HCT116 (cell line): ENCODE measurements at regions not wholly inside any gene's neighbourhood (a gene's known extent, or its start where the extent isn't known, plus 50 kb on each side); places are given as distances from the start of the nearest gene placed in this dataset.

ENCODE experiments used
- ATAC-seq: fragments of 200-7000 bp; cut with Tn5 transposase; 2 replicates; pipeline ENCODE4 v1.9.1; 2020; ENCODE audit warnings: mild to moderate bottlenecking, moderate library complexity
- BruUV-seq: library from RNA; stranded (reverse); fragments of 400-500 nt; replicated peaks from 2 replicates; lab custom pipeline; 2021; lab: Mats Ljungman, UMichigan
- CTCF ChIA-PET: fragments of 300-600 bp; sonication (Branson Sonifier 250); formaldehyde crosslinking; loops from one replicate; lab custom pipeline; 2021; ENCODE audit warnings: antibody characterized with exemption; lab: Charles Lee
- POLR2A ChIA-PET: fragments of 300-600, 350-600 bp; sonication (Branson Sonifier 250); formaldehyde crosslinking; loops from one replicate; lab custom pipeline; 2021; ENCODE audit warnings: antibody characterized with exemption; lab: Charles Lee
- RAD21 ChIA-PET, 2 experiments: fragments of 300-600 bp; sonication (Branson Sonifier 250); formaldehyde crosslinking; loops; one replicate each; lab custom pipeline; 2023; ENCODE audit warnings: low total read pairs in 2 of 2; ENCODE audit not compliant: uncharacterized antibody in 2 of 2, unreplicated experiment in 2 of 2, low non-redundant PET in 1 of 2; lab: Charles Lee
- DNase-seq: peaks from one replicate; pipeline ENCODE4 v3.0.0-alpha.2; 2010; ENCODE audit warnings: low read depth, low spot score
- H2AFZ ChIP-seq: fragments of 200-600 bp; shearing (Covaris generic), sonication (generic); 2 replicates; pipeline ENCODE4 v1.6.1; 2017; ENCODE audit warnings: low read depth, mixed run types, mixed read lengths, antibody characterized with exemption, low read length; ENCODE audit not compliant: poor library complexity, severe bottlenecking
- H3K27ac ChIP-seq: 2 replicates; pipeline ENCODE4 v1.5.1; 2012; ENCODE audit warnings: low read depth, low read length
- H3K27me3 ChIP-seq: fragments of 200-600 bp; sonication (generic); 2 replicates; pipeline ENCODE4 v1.6.1; 2016; ENCODE audit warnings: mixed run types, low read length, mixed read lengths; ENCODE audit not compliant: insufficient read depth
- H3K36me3 ChIP-seq, 2 experiments: fragments of 200-500 bp in 1 of 2; fragments of 200-600 bp in 1 of 2; sonication (Bioruptor generic) in 1 of 2; sonication (generic) in 1 of 2; 2 replicates each; pipeline versions ENCODE4 v1.5.1 to v1.6.1; 2014 to 2016; ENCODE audit warnings: low read length in 2 of 2, inconsistent platforms in 1 of 2, mixed read lengths in 1 of 2, mixed run types in 1 of 2; ENCODE audit not compliant: insufficient read depth in 2 of 2, control insufficient read depth in 1 of 2
- H3K4me1 ChIP-seq, 2 experiments: fragments of 200-600 bp in 1 of 2; sonication (generic) in 1 of 2; 2 replicates each; pipeline versions ENCODE4 v1.5.1 to v1.6.1; 2012 to 2017; ENCODE audit warnings: low read length in 2 of 2, inconsistent platforms in 1 of 2, mild to moderate bottlenecking in 1 of 2, mixed read lengths in 1 of 2, mixed run types in 1 of 2, moderate library complexity in 1 of 2; ENCODE audit not compliant: insufficient read depth in 2 of 2, control insufficient read depth in 1 of 2
- H3K4me2 ChIP-seq: fragments of 200-600 bp; sonication (generic); 2 replicates; pipeline ENCODE4 v1.6.1; 2017; ENCODE audit warnings: mixed run types, low read length, mixed read lengths
- H3K4me3 ChIP-seq, 2 experiments: fragments of 200-600 bp in 1 of 2; sonication (generic) in 1 of 2; replicated peaks in 1 of 2; 2 replicates each; pipeline ENCODE4 v1.5.1; 2011 to 2016; ENCODE audit warnings: low read length in 2 of 2, control low read depth in 1 of 2, low read depth in 1 of 2, mild to moderate bottlenecking in 1 of 2, mixed read lengths in 1 of 2, mixed run types in 1 of 2
- H3K79me2 ChIP-seq: fragments of 200-600 bp; sonication (generic); 2 replicates; pipeline ENCODE4 v1.6.1; 2017; ENCODE audit warnings: mild to moderate bottlenecking, mixed run types, low read length, moderate library complexity, mixed read lengths; ENCODE audit not compliant: insufficient read depth
- H3K9ac ChIP-seq: fragments of 200-600 bp; sonication (generic); 2 replicates; pipeline ENCODE4 v1.6.1; 2016; ENCODE audit warnings: low read length, mixed read lengths
- H3K9me2 ChIP-seq: fragments of 200-600 bp; sonication (generic), shearing (Covaris generic); 2 replicates; pipeline ENCODE4 v1.6.1; 2017; ENCODE audit warnings: mixed run types, mild to moderate bottlenecking, moderate library complexity; ENCODE audit not compliant: insufficient read depth
- H3K9me3 ChIP-seq, 2 experiments: fragments of 200-500 bp in 1 of 2; fragments of 200-600 bp in 1 of 2; sonication (Bioruptor generic) in 1 of 2; sonication (generic) in 1 of 2; 2 replicates each; pipeline ENCODE4 v1.6.1; 2014 to 2017; ENCODE audit warnings: low read length in 2 of 2, mixed read lengths in 2 of 2, inconsistent platforms in 1 of 2, low read depth in 1 of 2, mild to moderate bottlenecking in 1 of 2, mixed run types in 1 of 2, moderate library complexity in 1 of 2; ENCODE audit not compliant: control insufficient read depth in 1 of 2, insufficient read depth in 1 of 2
- H4K20me1 ChIP-seq: fragments of 200-600 bp; sonication (generic), shearing (Covaris generic); 2 replicates; pipeline ENCODE4 v1.6.1; 2017; ENCODE audit warnings: mixed run types, mild to moderate bottlenecking, moderate library complexity; ENCODE audit not compliant: insufficient read depth
- ATF3 ChIP-seq: IDR thresholded peaks from 2 replicates; pipeline ENCODE4 v1.6.1; 2012
- CBX3 ChIP-seq: IDR thresholded peaks from 2 replicates; pipeline ENCODE4 v1.6.1; 2012; ENCODE audit warnings: low read depth
- CTCF ChIP-seq, 3 experiments: fragments of 200-600 bp in 1 of 3; sonication (generic) in 1 of 3; IDR thresholded peaks in 2 of 3; conservative IDR thresholded peaks in 1 of 3; 2 replicates each; pipeline ENCODE4 v1.5.1; 2012 to 2017; ENCODE audit warnings: low read depth in 2 of 3, low read length in 2 of 3, antibody characterized with exemption in 1 of 3, borderline replicate concordance in 1 of 3, control low read depth in 1 of 3, mild to moderate bottlenecking in 1 of 3, mixed read lengths in 1 of 3, mixed run types in 1 of 3, moderate library complexity in 1 of 3; ENCODE audit not compliant: insufficient read depth in 1 of 3
- EGR1 ChIP-seq: IDR thresholded peaks from 2 replicates; pipeline ENCODE4 v1.6.1; 2012; ENCODE audit warnings: low read depth
- ELF1 ChIP-seq: IDR thresholded peaks from 2 replicates; pipeline ENCODE4 v1.6.1; 2012; ENCODE audit warnings: low read depth, borderline replicate concordance
- EZH2 ChIP-seq: fragments of 200-600 bp; sonication (generic); IDR thresholded peaks from 2 replicates; pipeline ENCODE4 v1.6.1; 2017; ENCODE audit warnings: antibody characterized with exemption, mixed run types
- EZH2phosphoT487 ChIP-seq: fragments of 200-600 bp; IDR thresholded peaks from 2 replicates; pipeline ENCODE4 v1.6.1; 2018; ENCODE audit warnings: antibody characterized with exemption, borderline replicate concordance
- FOSL1 ChIP-seq: IDR thresholded peaks from 2 replicates; pipeline ENCODE4 v1.6.1; 2012; ENCODE audit warnings: low read depth
- POLR2A ChIP-seq: IDR thresholded peaks from 2 replicates; pipeline ENCODE4 v1.7.0; 2011; ENCODE audit warnings: borderline replicate concordance; ENCODE audit not compliant: insufficient read depth, insufficient read length; ENCODE audit errors: extremely low read depth
- POLR2AphosphoS5 ChIP-seq: IDR thresholded peaks from 2 replicates; pipeline ENCODE4 v1.6.1; 2011; ENCODE audit warnings: mild to moderate bottlenecking, low read depth, low read length, moderate library complexity
- RAD21 ChIP-seq: IDR thresholded peaks from 2 replicates; pipeline ENCODE4 v1.6.1; 2012; ENCODE audit warnings: low read depth, mild to moderate bottlenecking
- REST ChIP-seq: IDR thresholded peaks from 2 replicates; pipeline ENCODE4 v1.6.1; 2012; ENCODE audit warnings: low read depth
- SP1 ChIP-seq: IDR thresholded peaks from 2 replicates; pipeline ENCODE4 v1.6.1; 2012; ENCODE audit warnings: low read depth
- TCF7L2 ChIP-seq: IDR thresholded peaks from 2 replicates; pipeline ENCODE4 v1.7.0; 2011; ENCODE audit warnings: borderline replicate concordance, inconsistent platforms; ENCODE audit not compliant: insufficient read depth, insufficient read length; ENCODE audit errors: extremely low read depth
- YY1 ChIP-seq: IDR thresholded peaks from 2 replicates; pipeline ENCODE4 v1.6.1; 2011; ENCODE audit warnings: low read length, low read depth, moderate library complexity, mild to moderate bottlenecking; ENCODE audit not compliant: insufficient replicate concordance; ENCODE audit errors: extremely low read depth
- ZFX ChIP-seq: fragments of 450-650 bp; IDR thresholded peaks from 2 replicates; pipeline ENCODE4 v1.6.1; 2017
- ZNF274 ChIP-seq: fragments of 200-500 bp; sonication (Bioruptor generic); IDR thresholded peaks from 2 replicates; pipeline ENCODE4 v1.6.1; 2014; ENCODE audit warnings: mild to moderate bottlenecking, low read depth, low read length, inconsistent platforms
- intact Hi-C: fragments of 100-400 bp; cut with micrococcal nuclease; formaldehyde crosslinking; loops from 2 replicates; pipeline ENCODE4 v1.10.0; 2022
- TF ChIP-seq, protein P1 (sequence below): IDR thresholded peaks from 2 replicates; pipeline ENCODE4 v1.6.1; 2012
- TF ChIP-seq, protein P2 (sequence below): IDR thresholded peaks from 2 replicates; pipeline ENCODE4 v1.6.1; 2011; ENCODE audit warnings: mild to moderate bottlenecking, low read length, moderate library complexity; ENCODE audit not compliant: insufficient replicate concordance; ENCODE audit errors: extremely low read depth

GRCh38 chr21:38115870-38116269 lies 140.9 kb upstream of the KCNJ15 start:
- ChIA-PET CTCF (no interaction called here), RAD21 (no interaction called here), POLR2A (no interaction called here)
- Histone ChIP-seq H3K27me3 (no peaks in the 10 kb centered on the region), H3K79me2 (no peaks in the 10 kb centered on the region), H3K4me1 (no peaks in the 10 kb centered on the region), H3K36me3 (no peaks in the 10 kb centered on the region), H3K4me3 (no peak overlapping the region), H3K9ac (no peak overlapping the region), H2AFZ (no peak overlapping the region), H3K4me2 (no peak overlapping the region), H3K27ac (no peak overlapping the region), H4K20me1 (no peaks in the 10 kb centered on the region), H3K9me2 (no peaks in the 10 kb centered on the region), H3K9me3 (peaks cover 0 to 13% of the 10 kb centered on the region in 2 experiments; a peak in 1 of 4 replicates)
- ATAC-seq: no peak
- DNase-seq: no peak
- BruUV-seq: no TSS peak
- intact Hi-C loops: no loop called here
- TF ChIP-seq, protein P1, sequence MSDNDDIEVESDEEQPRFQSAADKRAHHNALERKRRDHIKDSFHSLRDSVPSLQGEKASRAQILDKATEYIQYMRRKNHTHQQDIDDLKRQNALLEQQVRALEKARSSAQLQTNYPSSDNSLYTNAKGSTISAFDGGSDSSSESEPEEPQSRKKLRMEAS: no peak
- TF ChIP-seq POLR2AphosphoS5 (no peak), CBX3 (no peak), ATF3 (no peak), ZNF274 (no peak), EGR1 (no peak), RAD21 (no peak), EZH2 (no peak), EZH2phosphoT487 (no peak), POLR2A (no peak), REST (no peak), ELF1 (no peak), CTCF (IDR thresholded peaks at IDR 0.05 in 2 of 3, conservative IDR thresholded peaks at IDR 0.05 in 1 of 3; ENCODE audit: borderline replicate concordance in 1 of 3, insufficient read depth in 1 of 3, low read depth in 2 of 3, low read length in 2 of 3) (no peak), YY1 (no peak), SP1 (no peak), TCF7L2 (no peak), FOSL1 (no peak), ZFX (no peak)
- TF ChIP-seq, protein P2, sequence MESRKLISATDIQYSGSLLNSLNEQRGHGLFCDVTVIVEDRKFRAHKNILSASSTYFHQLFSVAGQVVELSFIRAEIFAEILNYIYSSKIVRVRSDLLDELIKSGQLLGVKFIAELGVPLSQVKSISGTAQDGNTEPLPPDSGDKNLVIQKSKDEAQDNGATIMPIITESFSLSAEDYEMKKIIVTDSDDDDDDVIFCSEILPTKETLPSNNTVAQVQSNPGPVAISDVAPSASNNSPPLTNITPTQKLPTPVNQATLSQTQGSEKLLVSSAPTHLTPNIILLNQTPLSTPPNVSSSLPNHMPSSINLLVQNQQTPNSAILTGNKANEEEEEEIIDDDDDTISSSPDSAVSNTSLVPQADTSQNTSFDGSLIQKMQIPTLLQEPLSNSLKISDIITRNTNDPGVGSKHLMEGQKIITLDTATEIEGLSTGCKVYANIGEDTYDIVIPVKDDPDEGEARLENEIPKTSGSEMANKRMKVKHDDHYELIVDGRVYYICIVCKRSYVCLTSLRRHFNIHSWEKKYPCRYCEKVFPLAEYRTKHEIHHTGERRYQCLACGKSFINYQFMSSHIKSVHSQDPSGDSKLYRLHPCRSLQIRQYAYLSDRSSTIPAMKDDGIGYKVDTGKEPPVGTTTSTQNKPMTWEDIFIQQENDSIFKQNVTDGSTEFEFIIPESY: no peak
